ENCODE measurements at regions not wholly inside any gene's neighbourhood (a gene's known extent, or its start where the extent isn't known, plus 50 kb on each side); places are given as distances from the start of the nearest gene placed in this dataset.

GRCh38 chr2:217271813-217272212 is 411.9 kb upstream of the TNP1 start:
- no peak overlapping the region for H3K4me2 ChIP-seq (replicated peaks; ENCODE audit: extremely low read depth, low read length, poor library complexity, severe bottlenecking)
- no peaks in the 10 kb centered on the region for H4K20me1 ChIP-seq (ENCODE audit: insufficient read depth, low read length)
- Mint-ChIP-seq H3K9me3 (peaks cover 10 to 19% (median 13%) of the 10 kb centered on the region in 7 donors), H3K4me1 (no peaks in the 10 kb centered on the region), H3K4me3 (peak overlapping the region in 1 of 2 donors; percentile 26), H3K27ac (no peak overlapping the region), H3K36me3 (peaks cover 0 to 3% of the 10 kb centered on the region in 2 donors), H3K27me3 (ENCODE audit: low read depth in 3 of 3) (peaks cover 11 to 50% (median 20%) of the 10 kb centered on the region in 3 donors)
- no peaks in the 10 kb centered on the region for H3K4me1 ChIP-seq (ENCODE audit: control insufficient read depth in 1 of 2, insufficient read depth in 2 of 2, low read length in 2 of 2)
- intact Hi-C loops (cut with micrococcal nuclease), result no loop called here
- H3K27ac ChIP-seq (ENCODE audit: low read depth in 1 of 2, low read length in 2 of 2), result no peak overlapping the region
- WGBS (ENCODE audit: insufficient coverage), result 94% methylated on average over 2 of the region's 3 CpGs
- H3K79me2 ChIP-seq (ENCODE audit: insufficient read depth, low read length), result no peaks in the 10 kb centered on the region
- H3K9ac ChIP-seq (ENCODE audit: insufficient read depth, low read length, poor library complexity, severe bottlenecking), result no peak overlapping the region
- H3K9me3 ChIP-seq (replicated peaks in 1 of 2; ENCODE audit: control insufficient read depth in 1 of 2, insufficient read depth in 1 of 2, low read length in 2 of 2), result peaks cover 9 to 10% of the 10 kb centered on the region in 2 donors
- no peak overlapping the region for H3K4me3 ChIP-seq (replicated peaks in 1 of 3; ENCODE audit: low read depth in 2 of 3, low read length in 3 of 3)
- DNase-seq, result no peak
- no peak overlapping the region for H2AFZ ChIP-seq (ENCODE audit: insufficient read depth, low read depth, low read length, poor library complexity, severe bottlenecking)
- peaks cover 10 to 28% of the 10 kb centered on the region in 2 donors for H3K27me3 ChIP-seq (ENCODE audit: control insufficient read depth in 2 of 2, insufficient read depth in 2 of 2, low read length in 2 of 2)
- TF ChIP-seq CTCF (IDR thresholded peaks at IDR 0.05), result no peak
- no peaks in the 10 kb centered on the region for H3K36me3 ChIP-seq (replicated peaks in 1 of 2; ENCODE audit: control insufficient read depth in 1 of 2, insufficient read depth in 2 of 2, low read length in 2 of 2)

- H2AFZ ChIP-seq (ENCODE audit: insufficient read depth, low read depth, low read length, poor library complexity, severe bottlenecking), result no peak overlapping the region
- no peaks in the 10 kb centered on the region for H3K79me2 ChIP-seq (ENCODE audit: insufficient read depth, low read length)
- peaks cover 10 to 26% of the 10 kb centered on the region in 2 donors for H3K27me3 ChIP-seq (ENCODE audit: control insufficient read depth in 2 of 2, insufficient read depth in 2 of 2, low read length in 2 of 2)
- Mint-ChIP-seq H3K4me3 (no peak overlapping the region), H3K36me3 (peaks cover 0 to 3% of the 10 kb centered on the region in 2 donors), H3K27me3 (ENCODE audit: low read depth in 3 of 3) (peaks cover 11 to 47% (median 22%) of the 10 kb centered on the region in 3 donors), H3K27ac (no peak overlapping the region), H3K9me3 (peaks cover 13 to 24% (median 19%) of the 10 kb centered on the region in 7 donors), H3K4me1 (no peaks in the 10 kb centered on the region)
- no peak overlapping the region for H3K27ac ChIP-seq (ENCODE audit: low read depth in 1 of 2, low read length in 2 of 2)
- no peak overlapping the region for H3K4me3 ChIP-seq (replicated peaks in 1 of 3; ENCODE audit: low read depth in 2 of 3, low read length in 3 of 3)
- H3K4me1 ChIP-seq (ENCODE audit: control insufficient read depth in 1 of 2, insufficient read depth in 2 of 2, low read length in 2 of 2), result no peaks in the 10 kb centered on the region
- no peaks in the 10 kb centered on the region for H4K20me1 ChIP-seq (ENCODE audit: insufficient read depth, low read length)
- intact Hi-C loops (cut with micrococcal nuclease), result no loop called here
- no peak overlapping the region for H3K4me2 ChIP-seq (replicated peaks; ENCODE audit: extremely low read depth, low read length, poor library complexity, severe bottlenecking)
- H3K9me3 ChIP-seq (replicated peaks in 1 of 2; ENCODE audit: control insufficient read depth in 1 of 2, insufficient read depth in 1 of 2, low read length in 2 of 2), result peaks cover 12% of the 10 kb centered on the region in 2 donors
- no peak for DNase-seq
- no peaks in the 10 kb centered on the region for H3K36me3 ChIP-seq (replicated peaks in 1 of 2; ENCODE audit: control insufficient read depth in 1 of 2, insufficient read depth in 2 of 2, low read length in 2 of 2)
- TF ChIP-seq CTCF (IDR thresholded peaks at IDR 0.05), result no peak
- no peak overlapping the region for H3K9ac ChIP-seq (ENCODE audit: insufficient read depth, low read length, poor library complexity, severe bottlenecking)
- 100% methylated on average over 1 of the region's 1 CpG for WGBS (ENCODE audit: insufficient coverage)
Measured at GRCh38 chr2:217270485-217271121, 410.7 kb upstream of the TNP1 start.

Measured in CD14-positive monocyte (primary cell).